ENCODE measurements at regions not wholly inside any gene's neighbourhood (a gene's known extent, or its start where the extent isn't known, plus 50 kb on each side); places are given as distances from the start of the nearest gene placed in this dataset.

DNA sequence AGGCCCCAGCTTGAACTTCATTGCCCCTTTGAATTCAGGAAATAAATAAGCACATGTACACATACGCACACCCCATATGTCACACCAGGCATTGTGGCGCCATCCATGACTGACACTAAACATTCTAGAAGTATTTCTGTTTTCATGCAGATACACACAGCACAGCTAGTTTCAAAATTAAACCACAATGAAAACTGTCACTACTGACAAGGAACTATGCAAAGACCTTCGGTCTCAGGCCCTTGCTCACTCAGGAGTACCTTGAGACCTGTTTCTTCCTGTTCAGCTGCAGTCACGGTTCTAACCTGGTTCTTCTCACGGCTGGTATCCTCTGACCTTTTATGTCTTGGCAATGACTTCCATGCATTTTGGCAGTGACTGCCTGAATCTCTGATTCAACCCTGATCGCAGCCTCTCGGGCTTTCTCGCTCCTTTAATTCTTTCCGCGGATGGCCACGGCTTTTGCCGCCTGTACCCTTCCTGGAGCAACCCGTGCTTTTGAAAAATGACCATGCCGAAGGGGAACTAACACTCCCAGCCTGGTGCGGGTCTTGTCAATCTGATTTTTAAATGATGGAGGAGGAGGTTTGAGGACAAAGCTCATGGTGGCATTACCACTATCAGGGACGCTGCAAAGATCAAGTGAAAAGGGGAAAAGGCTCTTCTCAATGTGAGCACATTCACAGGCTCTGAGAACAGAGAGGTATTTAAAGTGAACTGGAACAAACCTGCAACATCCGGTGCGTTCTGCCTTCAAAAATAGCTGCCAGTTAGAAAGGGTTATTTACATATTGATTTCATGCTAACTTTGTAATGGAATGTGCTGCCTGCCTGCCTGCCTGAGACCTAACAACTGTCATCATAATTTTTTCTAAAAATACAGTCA is 384.6 kb downstream of the RRAGC start:
- H3K4me3 ChIP-seq (ENCODE audit: low read depth, low read length), result no peak overlapping the region
- no peak for TF ChIP-seq CTCF (IDR thresholded peaks at IDR 0.05; ENCODE audit: low read depth, low read length)
- in situ Hi-C loops (cut with HindIII; ENCODE audit: low sequenced_read_pairs), result no loop called here
- no peak for DNase-seq (ENCODE audit: low read depth, low spot score)

- no peak overlapping the region for H3K4me3 ChIP-seq (ENCODE audit: low read depth, low read length)
- TF ChIP-seq CTCF (IDR thresholded peaks at IDR 0.05; ENCODE audit: low read depth, low read length), result no peak
- in situ Hi-C loops (cut with HindIII; ENCODE audit: low sequenced_read_pairs), result no loop called here
- no peak for DNase-seq (ENCODE audit: low read depth, low spot score)
Observed at GRCh38 chr1:38466487-38466886, 393.1 kb downstream of the RRAGC start.

DNA sequence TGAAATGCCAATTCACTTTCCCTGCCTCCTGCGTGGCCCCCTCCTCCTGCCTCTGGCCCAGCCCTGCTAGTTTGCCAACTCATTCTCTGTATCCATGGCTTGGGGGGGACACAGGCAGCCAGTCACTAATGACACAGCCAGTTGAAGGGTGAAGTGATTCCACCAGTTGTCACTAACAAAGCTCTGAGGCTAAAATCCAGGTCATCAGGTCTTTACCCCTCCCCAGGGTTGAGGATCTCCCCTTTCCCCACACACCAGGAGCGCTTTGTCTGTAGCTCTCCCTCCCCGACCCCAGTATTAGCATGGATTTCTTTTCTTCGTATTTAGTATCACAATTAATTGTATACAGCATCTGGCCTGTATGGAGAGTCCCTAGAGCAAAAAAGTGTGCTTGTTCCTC is 394.1 kb downstream of the RRAGC start:
- in situ Hi-C loops (cut with HindIII; ENCODE audit: low sequenced_read_pairs), result no loop called here
- no peak for TF ChIP-seq CTCF (IDR thresholded peaks at IDR 0.05; ENCODE audit: low read depth, low read length)
- no peak overlapping the region for H3K4me3 ChIP-seq (ENCODE audit: low read depth, low read length)
- DNase-seq (ENCODE audit: low read depth, low spot score), result no peak

GRCh38 chr1:38464071-38464661 is 395.4 kb downstream of the RRAGC start:
- DNase-seq (ENCODE audit: low read depth, low spot score), result no peak
- no peak for TF ChIP-seq CTCF (IDR thresholded peaks at IDR 0.05; ENCODE audit: low read depth, low read length)
- in situ Hi-C loops (cut with HindIII; ENCODE audit: low sequenced_read_pairs), result no loop called here
- H3K4me3 ChIP-seq (ENCODE audit: low read depth, low read length), result no peak overlapping the region

DNA sequence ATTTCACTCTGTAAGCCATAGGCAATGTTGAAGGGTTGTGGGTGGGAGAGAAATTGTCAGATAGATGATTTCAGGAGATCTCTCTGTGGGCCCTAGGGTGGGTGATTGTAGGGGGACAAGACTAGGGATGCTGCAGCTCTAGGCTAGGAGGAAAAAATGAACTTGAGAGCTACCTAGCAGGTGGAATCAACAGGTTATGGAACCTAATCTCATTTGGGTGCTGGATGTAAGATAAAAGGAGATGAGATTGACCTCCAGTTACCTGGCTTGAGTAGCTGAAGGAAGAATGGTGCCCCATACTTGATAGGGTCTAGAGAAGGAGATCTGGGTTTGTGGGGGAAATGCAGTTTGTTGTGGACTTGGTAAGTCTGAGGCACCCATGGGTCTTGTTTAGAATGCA is 396.5 kb downstream of the RRAGC start:
- H3K4me3 ChIP-seq (ENCODE audit: low read depth, low read length), result no peak overlapping the region
- in situ Hi-C loops (cut with HindIII; ENCODE audit: low sequenced_read_pairs), result no loop called here
- TF ChIP-seq CTCF (IDR thresholded peaks at IDR 0.05; ENCODE audit: low read depth, low read length), result no peak
- no peak for DNase-seq (ENCODE audit: low read depth, low spot score)

DNA sequence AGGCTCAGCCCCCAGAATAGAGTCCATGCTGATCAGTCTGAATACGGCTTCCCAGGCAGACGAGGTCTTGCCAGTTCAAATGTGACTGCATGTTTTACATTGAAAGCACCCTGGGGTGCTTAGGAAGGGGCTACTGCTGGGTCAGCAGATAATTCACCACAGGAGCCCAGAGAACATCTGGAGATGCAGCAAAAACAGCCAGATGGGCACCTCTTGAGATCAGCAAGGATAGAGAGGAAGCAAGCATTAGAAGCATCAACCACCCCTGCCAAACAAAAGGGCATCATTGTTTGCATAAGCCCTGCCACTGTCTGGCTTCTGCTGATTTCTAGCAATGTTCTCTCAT is 403.1 kb downstream of the RRAGC start:
- TF ChIP-seq CTCF (IDR thresholded peaks at IDR 0.05; ENCODE audit: low read depth, low read length), result no peak
- DNase-seq (ENCODE audit: low read depth, low spot score), result no peak
- no peak overlapping the region for H3K4me3 ChIP-seq (ENCODE audit: low read depth, low read length)
- in situ Hi-C loops (cut with HindIII; ENCODE audit: low sequenced_read_pairs), result no loop called here

Measured in astrocyte of the spinal cord (primary cell).